NB4 (cell line): ENCODE measurements at regions not wholly inside any gene's neighbourhood (a gene's known extent, or its start where the extent isn't known, plus 50 kb on each side); places are given as distances from the start of the nearest gene placed in this dataset.

Experiments used
- POLR2A ChIP-seq: IDR thresholded peaks from 2 replicates; pipeline ENCODE4 v1.6.1; 2011; ENCODE audit warnings: mild to moderate bottlenecking; ENCODE audit not compliant: insufficient read length; ENCODE audit errors: extremely low read depth
- TF ChIP-seq, protein P1 (sequence below): IDR thresholded peaks from one replicate; pipeline ENCODE4 v1.5.1; 2012; ENCODE audit warnings: low read depth, low read length

DNA sequence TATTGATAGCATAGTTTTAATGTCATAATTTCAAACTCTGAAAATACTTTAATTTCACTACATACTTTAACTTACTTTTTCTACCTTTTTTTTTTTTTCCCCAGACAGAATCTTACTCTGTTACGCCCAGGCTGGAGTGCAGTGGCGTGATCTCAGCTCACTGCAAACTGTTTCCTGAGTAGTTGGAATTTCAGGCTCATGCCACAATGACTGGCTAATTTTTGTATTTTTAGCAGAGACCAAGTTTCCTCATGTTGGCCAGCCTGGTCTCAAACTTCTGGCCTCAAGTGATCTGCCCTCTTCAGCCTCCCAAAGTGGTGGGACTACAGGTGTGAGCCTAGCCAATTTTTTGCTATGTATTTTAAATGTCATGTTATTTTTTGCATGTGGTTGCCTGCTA is 741.6 kb downstream of the TRAM1L1 start:
- TF ChIP-seq, protein P1, sequence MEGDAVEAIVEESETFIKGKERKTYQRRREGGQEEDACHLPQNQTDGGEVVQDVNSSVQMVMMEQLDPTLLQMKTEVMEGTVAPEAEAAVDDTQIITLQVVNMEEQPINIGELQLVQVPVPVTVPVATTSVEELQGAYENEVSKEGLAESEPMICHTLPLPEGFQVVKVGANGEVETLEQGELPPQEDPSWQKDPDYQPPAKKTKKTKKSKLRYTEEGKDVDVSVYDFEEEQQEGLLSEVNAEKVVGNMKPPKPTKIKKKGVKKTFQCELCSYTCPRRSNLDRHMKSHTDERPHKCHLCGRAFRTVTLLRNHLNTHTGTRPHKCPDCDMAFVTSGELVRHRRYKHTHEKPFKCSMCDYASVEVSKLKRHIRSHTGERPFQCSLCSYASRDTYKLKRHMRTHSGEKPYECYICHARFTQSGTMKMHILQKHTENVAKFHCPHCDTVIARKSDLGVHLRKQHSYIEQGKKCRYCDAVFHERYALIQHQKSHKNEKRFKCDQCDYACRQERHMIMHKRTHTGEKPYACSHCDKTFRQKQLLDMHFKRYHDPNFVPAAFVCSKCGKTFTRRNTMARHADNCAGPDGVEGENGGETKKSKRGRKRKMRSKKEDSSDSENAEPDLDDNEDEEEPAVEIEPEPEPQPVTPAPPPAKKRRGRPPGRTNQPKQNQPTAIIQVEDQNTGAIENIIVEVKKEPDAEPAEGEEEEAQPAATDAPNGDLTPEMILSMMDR: no peak
- TF ChIP-seq POLR2A: no peak
